GM19239 (cell line): ENCODE measurements at regions not wholly inside any gene's neighbourhood (a gene's known extent, or its start where the extent isn't known, plus 50 kb on each side); places are given as distances from the start of the nearest gene placed in this dataset.
"Not testable (repeated sequence)": the region's sequence is repeated elsewhere in the genome, so short reads cannot be mapped to it uniquely, and the experiment has no call there.

Source experiments
- DNase-seq: peaks from one replicate; pipeline ENCODE4 v3.0.0; 2011; ENCODE audit warnings: low spot score; ENCODE audit not compliant: insufficient read length
- FAIRE-seq: peaks from 2 replicates; lab custom pipeline; 2011; peaks lifted over from hg19 to GRCh38; lab: Jason Lieb, UNC

DNA sequence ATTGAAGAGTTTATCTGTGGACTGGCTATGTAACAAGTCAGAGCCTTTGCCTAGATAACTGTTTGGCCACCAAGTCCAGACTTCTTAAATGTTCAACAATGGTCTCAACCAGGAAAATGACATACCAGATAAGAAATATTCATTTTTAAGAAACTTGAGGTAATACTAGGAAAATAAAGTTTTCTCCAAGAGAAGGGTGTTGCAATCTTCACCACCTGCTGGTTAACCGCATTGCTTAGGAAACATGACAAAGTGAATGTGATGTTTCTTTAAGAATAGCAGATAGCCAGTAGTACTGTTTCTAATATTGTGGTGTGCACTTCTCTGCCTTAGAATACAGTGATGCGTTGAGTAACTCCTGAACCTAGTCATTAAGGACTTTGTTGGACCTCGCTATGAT, 321.5 kb upstream of the CADM2 start:
- FAIRE-seq (no peak), DNase-seq (no peak)

DNA sequence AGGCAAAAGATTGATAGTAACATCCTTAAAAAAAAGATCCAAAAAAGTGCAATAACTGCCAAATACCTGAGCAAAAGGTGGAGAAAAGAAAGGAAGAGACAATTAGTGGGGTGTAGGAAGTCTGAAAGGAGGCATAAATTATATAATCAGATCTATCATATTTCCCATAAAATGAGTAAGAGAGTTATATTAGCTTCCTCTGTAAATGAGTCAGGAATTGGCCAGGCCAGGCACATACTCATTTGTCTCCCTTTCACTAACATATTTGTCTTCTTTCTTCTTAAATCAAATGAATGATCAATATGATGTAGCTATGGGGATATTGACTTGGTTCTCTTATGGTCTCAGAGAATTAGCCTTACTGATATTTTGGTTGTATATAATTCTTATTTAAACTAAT, 292.3 kb upstream of the CADM2 start:
- FAIRE-seq: no peak
- DNase-seq: no peak

DNA sequence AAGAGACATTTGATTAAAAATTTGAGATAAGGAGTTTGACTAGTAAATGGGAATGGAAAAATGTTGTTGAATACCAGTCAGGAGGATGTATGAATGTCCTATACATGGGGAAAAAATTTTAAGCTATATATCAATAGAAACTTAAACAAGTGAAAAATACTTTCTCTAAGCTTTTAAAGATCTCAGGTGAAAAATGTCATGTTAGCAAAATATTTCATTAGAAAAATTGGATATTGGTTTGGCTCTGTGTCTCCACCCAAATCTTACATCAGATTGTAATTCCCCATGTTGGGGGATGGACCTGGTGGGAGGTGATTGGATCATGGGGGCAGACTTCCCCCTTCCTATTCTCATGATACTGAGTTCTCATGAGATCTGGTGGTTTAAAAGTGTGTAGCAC, 279.6 kb upstream of the CADM2 start:
- DNase-seq: no peak
- FAIRE-seq: no peak

DNA sequence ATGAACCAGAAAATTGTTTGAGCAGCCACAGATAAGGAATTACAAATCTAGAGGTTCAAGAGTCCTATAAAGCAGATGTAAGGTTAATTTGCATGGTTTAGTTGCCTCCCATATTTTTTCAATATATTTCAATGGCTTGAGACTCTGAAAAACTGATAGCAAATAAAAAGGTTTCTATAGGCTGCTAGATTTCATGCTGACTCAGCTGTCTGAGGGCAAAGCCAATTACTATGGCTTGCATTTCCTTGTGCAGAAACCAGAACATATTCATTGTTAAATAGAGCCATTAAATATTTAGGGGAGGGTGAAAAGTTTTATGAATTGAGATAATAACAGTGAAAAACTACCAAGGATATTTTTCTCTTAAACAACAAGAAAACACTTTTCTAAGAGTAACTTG, 278.1 kb upstream of the CADM2 start:
- FAIRE-seq: no peak

DNA sequence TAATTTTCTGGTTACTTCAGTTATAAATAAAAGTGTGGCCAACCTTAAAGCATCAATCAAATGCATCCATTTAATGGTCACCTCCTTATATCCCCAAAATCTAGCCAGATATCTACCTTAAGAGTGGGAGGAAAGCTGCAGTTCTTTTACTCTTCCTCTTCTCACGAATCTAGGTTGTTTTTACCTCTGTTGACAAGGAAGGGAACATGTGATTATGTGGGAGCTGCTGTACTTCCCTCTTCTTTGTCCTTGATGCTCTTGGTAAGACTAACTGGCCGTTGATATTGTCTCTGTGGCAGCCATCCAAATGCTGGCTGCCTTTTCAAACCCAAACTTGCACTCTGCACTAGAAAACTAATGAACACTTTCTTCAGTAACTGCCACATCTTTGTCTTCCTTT, 275.3 kb upstream of the CADM2 start:
- no peak for DNase-seq
- no peak for FAIRE-seq

More for the DNA sequence above, 278.1 kb upstream of the CADM2 start:
- DNase-seq: no peak

DNA sequence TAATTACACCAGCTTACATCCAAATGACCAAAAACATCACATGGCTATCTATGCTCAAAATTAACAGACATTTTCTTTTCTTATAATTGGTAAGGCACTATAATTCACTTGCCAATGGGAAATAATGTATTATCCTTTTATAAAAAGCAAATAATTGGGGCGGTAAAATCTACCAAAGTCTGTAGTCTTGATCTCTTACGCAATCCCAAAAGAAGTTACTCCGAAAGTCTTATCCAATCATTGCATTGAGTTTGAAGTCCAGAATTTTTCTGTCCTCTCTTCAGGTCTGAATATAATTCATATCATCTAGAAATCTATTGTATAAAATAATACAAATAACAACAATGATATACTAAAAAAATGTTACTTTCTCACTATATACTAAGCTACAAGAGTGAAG, 273.3 kb upstream of the CADM2 start:
- FAIRE-seq: no peak
- DNase-seq: no peak

DNA sequence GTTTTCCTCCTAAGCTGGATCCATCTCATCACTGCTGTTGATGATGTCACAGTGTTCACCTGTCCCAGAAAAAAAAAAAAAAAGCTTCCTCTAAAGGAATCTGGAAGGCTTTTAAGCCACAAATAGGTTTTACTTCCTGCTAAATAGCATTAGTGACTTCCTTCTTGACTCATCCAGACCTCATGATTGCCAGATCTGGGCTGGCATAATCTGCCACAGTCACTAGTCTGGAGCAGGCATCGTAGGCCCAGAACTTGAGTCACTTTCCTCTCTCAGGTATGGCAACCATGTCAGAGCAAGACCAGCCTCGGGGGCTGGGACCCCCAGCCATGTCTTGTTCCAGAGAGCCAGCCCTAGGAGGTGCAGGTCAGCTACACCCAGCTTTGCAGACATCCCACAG, 266.5 kb upstream of the CADM2 start:
- no peak for FAIRE-seq
- DNase-seq: no peak

DNA sequence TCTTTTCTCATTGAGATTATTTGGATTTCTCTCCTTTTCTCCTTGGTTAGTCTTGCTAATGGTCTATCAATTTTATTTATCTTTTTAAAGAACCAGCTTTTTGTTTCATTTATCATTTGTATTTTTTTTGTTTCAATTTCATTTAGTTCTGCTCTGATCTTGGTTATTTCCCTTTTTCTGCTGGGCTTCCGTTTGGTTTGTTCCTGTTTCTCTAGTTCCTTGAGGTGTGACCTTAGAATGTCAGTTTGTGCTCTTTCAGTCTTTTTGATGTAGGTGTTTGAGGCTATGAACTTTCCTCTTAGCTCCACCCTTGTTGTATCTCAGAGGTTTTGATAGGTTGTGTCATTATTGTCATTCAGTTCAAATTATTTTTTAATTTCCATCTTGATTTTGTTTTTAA, 248.5 kb upstream of the CADM2 start:
- DNase-seq, FAIRE-seq: not testable (repeated sequence)

DNA sequence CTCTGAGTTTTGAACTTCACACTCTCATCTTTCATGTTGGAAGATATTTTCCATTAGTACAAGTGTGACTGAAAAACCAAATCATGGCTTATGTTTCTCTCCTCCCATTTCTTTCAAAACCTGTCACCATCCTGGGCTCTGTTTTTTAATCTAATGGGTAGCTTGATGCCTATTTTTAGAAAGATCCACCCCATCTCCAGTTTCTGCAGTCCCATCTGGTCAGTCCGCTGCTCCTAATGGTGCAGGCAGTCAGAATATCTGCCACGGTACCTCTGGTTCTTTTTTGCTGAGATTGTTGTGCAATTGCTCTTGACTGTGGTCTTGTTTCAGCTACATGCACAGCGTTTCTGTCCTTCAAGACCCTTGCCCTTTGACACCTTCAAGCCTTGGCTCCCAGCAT, 240.9 kb upstream of the CADM2 start:
- FAIRE-seq (no peak), DNase-seq (no peak)

DNA sequence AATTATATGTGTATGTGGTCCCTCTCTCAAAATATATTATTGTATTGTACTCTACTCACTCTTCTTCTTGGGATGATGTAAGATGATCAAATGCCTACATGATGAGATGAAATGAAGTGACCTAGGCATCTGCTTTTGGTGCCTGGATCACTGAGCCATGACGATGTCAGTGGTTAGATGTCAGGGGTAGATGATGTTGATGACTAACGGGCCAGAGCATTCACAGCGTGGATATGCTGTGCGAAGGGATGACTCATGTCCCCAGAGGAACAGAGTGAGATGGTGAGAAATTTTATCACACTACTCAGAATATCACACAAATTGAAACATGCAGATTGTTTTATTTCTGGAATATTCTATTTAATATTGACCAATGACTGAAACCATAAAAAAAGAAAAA, 233.9 kb upstream of the CADM2 start:
- DNase-seq (no peak), FAIRE-seq (no peak)

DNA sequence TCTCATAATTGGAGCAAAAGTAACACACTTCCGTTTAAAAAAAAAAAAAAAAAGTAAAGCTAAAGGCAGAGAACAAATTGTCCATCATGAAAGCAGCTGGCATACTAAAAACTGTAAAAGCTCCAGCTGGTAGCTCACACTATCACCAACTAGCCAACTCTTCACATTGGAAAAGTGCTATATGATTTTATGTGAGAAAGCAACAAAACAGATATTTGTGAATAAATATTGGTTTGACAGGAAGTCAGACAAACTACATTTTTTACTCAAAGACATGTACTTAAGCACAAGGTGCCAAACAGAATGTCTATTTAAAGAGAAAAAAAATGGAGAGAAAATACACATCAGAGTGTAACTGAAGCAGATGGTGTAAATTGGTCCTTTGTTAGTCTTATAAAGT, 231.2 kb upstream of the CADM2 start:
- DNase-seq: no peak
- FAIRE-seq: no peak

DNA sequence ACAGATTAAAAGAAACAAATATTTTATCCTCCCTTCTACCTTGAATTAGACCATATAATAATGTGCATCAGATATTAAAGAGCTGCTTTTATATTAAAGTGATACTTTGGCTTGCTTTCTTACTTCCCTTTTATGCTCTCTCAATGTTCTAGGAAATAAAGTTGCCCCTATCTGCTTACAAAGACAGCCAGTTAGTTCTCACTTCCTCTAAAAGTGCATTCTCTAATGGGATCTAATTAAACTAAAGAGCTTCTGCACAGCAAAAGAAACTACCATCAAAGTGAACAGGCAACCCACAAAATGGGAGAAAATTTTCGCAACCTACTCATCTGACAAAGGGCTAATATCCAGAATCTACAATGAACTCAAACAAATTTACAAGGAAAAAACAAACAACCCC, 224.1 kb upstream of the CADM2 start:
- DNase-seq, FAIRE-seq: not testable (repeated sequence)

DNA sequence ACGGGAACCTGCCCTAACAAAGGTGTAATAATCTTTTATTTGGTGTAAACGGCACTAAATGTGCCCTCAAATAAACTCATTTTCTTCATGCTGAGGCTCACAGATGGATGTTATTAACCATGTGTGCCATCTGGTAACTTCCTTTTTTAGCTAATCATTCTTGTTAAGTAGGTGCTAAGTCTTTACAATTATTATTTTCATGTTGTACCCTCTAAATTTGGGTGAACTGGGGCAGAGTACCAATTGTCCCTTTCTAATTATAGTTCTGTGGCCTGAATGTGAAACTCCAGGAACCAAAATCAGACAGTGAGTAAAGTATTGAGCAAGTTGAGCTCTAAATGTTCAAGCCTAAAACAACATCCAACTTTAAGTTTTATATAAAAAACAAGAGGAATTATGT, 220.7 kb upstream of the CADM2 start:
- FAIRE-seq: no peak

DNA sequence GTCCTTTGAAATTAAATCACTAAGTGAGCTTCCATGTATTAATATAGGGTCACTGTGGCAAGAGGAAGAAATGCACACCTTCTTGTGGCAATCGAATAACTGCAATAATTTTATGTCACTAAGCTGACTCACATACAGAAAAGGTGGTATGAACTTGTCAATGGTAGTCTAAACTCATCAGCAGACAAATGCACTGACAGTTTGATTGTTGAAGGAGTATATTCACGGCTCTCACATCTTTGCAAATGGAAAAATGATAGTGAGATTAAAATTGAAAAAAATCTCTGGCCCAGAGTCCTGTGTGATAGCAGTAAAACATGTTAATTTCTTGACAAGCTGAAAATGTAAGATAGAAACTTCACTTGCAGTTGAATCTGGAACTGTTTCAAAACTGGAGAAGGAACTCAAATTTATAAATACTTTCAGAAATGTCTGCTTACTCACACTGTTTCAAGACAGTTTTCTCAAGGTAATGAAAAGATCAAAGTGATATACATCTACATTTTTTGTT, 215.8 kb upstream of the CADM2 start:
- no peak for DNase-seq
- FAIRE-seq: no peak

More for the DNA sequence above, 220.7 kb upstream of the CADM2 start:
- no peak for DNase-seq

DNA sequence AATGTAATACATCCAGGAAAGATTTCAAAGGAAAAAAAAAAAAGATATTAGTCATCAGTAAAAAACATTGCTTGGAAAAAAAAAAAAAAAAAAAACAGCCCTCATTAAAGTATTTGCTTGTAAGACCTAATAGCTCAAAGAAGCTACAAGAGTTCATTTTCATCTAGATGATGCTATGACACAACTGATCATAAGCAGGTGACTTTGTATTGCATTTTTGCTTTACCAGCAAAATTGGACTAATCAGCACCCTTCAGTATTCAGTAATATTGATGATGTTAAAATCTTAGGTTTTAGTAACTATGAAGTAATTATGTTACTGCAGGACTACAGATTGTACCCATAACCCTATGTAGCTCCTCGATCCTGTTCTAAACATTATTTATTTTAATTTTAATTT, 214.7 kb upstream of the CADM2 start:
- DNase-seq: no peak
- FAIRE-seq: no peak

DNA sequence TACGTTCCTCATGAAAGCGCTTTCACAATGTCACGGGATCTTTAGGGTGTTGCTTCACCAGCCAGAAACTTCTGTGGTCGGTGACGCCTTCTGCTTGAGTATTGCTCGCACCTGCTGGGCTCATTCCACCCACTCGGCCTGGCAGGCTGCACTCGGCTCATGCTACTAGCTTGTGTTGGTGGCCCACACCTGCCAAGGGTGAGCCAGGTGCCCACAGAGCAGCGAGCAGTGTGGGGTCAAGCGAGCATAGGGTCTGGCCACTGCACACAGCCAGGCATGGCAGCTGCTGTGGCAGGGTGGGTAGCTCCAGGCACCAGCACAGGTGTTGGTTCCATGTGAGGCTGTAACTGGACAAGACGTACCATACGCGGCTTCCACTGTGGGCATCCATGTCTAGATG, 202.9 kb upstream of the CADM2 start:
- FAIRE-seq (no peak), DNase-seq (no peak)

DNA sequence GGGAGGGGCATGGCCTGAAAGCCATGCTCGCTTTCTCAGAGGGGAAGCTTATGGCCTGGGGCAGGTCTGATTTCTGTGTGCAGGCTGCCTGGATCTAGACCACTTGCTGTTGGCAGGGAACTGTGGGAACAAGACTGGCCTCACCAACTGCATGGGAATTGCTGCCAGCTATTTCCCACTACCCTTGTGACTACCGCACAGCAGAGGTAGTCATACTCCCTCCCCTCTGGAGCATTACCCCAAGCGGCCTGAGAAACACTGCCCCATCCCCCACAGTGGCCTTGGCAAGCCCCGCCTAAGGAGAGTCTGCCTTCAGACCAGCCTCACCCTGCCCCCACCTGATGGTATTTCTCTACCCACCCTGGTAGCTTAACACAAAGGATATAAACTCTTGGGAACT, 199.4 kb upstream of the CADM2 start:
- FAIRE-seq (no peak), DNase-seq (no peak)

DNA sequence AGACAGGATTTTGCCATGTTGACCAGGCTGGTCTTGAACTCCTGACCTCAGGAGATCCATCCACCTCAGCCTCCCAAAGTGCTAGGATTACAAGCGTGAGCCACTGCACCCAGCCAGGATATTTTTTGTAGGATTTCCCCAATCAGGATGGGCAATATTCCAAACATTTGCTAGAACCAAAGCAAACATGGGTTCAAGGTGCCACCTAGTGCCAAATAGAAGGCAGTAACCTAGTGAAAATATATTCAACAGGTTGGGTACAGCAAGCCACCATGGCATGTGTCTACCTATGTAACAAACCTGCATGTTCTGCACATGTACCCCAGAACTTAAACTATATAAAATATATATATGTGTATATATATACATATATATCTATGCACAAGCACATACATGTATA, 185.9 kb upstream of the CADM2 start:
- no peak for FAIRE-seq

DNA sequence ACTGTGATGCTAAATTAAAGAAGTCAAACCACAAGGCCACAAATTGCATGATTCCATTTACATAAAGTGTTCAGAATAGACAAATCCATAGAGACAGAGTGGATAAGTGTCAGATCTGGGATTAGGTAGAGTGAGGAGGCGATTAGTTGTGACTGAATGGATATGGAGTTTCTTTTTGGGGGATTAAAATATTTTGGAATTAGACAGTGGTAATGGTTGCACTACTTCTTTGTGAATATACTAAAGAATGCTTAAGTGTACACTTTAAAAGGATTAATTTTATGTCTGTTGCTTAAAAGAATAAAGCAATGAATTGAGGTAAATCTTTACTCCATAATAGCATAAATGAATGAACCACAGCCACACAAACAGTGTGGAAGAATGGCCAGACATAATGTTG, 175.5 kb upstream of the CADM2 start:
- FAIRE-seq (no peak), DNase-seq (no peak)

More for the DNA sequence above, 185.9 kb upstream of the CADM2 start:
- no peak for DNase-seq

DNA sequence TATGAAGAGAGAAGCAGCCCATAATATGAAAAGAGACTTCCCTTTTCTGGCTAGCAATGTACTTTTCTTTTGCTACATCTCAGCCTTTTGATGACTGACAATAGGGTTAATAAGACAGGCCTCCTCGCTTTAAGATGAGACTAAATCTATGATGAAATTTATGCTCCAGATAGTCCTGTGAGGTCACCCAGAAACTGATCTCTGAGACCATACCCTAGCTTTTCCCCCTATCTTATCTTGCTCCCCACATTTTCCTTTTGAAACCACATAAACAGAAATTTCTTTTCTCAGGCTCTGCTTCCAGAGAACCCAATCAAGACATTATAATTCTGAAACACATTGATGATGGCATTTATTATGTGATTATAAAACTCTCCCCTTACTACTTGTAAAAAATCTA, 168.8 kb upstream of the CADM2 start:
- FAIRE-seq (no peak), DNase-seq (no peak)

DNA sequence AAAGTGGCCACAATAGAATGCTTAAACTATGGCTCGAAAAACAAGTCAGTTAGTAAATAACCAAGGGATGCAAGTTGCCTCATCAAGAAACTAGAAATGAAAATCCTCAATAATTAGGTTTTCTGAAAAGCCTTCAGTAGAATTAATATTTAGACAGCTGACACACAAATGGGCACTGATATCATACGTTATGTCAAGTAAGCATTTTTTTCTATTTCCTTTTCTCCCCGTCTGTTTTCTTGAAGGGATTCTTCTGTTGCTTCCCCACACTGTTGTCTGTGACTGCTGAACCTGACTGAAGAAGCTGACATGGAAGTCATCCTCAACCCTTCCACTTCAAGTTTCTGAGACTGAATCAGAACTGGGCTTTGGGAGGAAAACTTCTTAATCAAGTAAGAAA, 151.8 kb upstream of the CADM2 start:
- DNase-seq (no peak), FAIRE-seq (no peak)

DNA sequence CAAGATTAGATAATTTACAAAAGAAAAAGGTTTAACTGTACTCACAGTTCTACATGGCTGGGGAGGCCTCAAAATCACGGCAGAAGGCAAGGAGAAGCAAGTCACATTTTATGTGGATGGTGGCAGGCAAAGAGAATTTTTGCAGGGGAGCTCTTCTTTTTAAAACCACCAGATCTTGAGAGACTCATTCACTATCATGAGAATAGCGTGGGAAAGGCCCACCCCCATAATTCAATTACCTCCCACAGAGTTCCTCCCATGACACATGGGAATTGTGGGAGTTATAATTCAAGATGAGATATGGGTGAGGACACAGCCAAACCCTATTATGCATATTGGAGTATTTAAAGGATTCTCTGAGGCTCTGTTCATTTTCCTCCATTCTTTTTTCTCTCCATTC, 138.7 kb upstream of the CADM2 start:
- DNase-seq (no peak), FAIRE-seq (no peak)

DNA sequence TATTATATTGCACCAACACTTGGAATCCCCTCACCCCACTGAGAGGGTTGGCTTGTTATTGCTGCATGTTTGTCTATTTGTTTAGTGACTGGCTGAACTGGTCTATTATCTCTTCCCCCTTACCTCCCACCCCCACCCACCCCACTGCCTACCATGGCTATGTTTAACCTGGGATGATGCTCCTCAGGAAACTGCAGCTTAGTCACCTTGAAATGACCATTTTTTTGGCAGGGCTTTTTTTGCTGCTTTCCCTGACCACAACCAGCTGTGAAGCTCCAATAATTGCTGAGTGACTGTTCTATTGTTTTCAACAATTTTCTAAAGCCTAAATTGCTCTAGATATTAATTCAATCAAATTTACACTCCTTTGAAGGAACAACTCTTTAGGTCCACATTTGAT, 137.9 kb upstream of the CADM2 start:
- DNase-seq (no peak), FAIRE-seq (no peak)
